Panc1 (cell line): ENCODE measurements at regions not wholly inside any gene's neighbourhood (a gene's known extent, or its start where the extent isn't known, plus 50 kb on each side); places are given as distances from the start of the nearest gene placed in this dataset.

Source experiments
- ATAC-seq: fragments of 200-7000 bp; cut with Tn5 transposase; 2 replicates; pipeline ENCODE4 v1.9.1; 2020; ENCODE audit warnings: mild to moderate bottlenecking, moderate library complexity
- BruUV-seq: library from RNA; stranded (reverse); fragments of 400-500 nt; replicated peaks from 2 replicates; lab custom pipeline; 2021; lab: Mats Ljungman, UMichigan
- CTCF ChIA-PET: fragments of 300-600 bp; sonication (Branson Sonifier 250); formaldehyde crosslinking; loops from one replicate; lab custom pipeline; 2022; ENCODE audit warnings: antibody characterized with exemption; lab: Charles Lee
- POLR2A ChIA-PET: fragments of 300-600 bp; sonication (Branson Sonifier 250); formaldehyde crosslinking; loops from one replicate; lab custom pipeline; 2022; ENCODE audit warnings: antibody characterized with exemption; lab: Charles Lee
- DNase-seq: peaks from one replicate; pipeline ENCODE4 v3.0.0-alpha.2; 2010; ENCODE audit warnings: low read depth, low spot score
- H3K27ac ChIP-seq: 2 replicates; pipeline ENCODE4 v1.5.1; 2011; ENCODE audit warnings: mild to moderate bottlenecking, low read length, inconsistent platforms
- H3K27me3 ChIP-seq: fragments of 200-500 bp; sonication (Bioruptor generic); 2 replicates; pipeline ENCODE4 v1.6.0; 2014; ENCODE audit warnings: low read length, inconsistent platforms; ENCODE audit not compliant: control insufficient read depth, insufficient read depth
- H3K36me3 ChIP-seq: fragments of 200-500 bp; sonication (Bioruptor generic); 2 replicates; pipeline ENCODE4 v1.5.1; 2014; ENCODE audit warnings: inconsistent platforms, mild to moderate bottlenecking, low read length, moderate library complexity; ENCODE audit not compliant: control insufficient read depth, insufficient read depth
- H3K4me1 ChIP-seq: 2 replicates; pipeline ENCODE4 v1.5.1; 2011; ENCODE audit warnings: inconsistent platforms, mild to moderate bottlenecking, low read length, moderate library complexity; ENCODE audit not compliant: control insufficient read depth, insufficient read depth
- H3K4me3 ChIP-seq, 2 experiments: 2 replicates each; pipeline ENCODE4 v1.5.1; 2011 to 2012; ENCODE audit warnings: low read depth in 2 of 2, low read length in 2 of 2, mild to moderate bottlenecking in 2 of 2, inconsistent platforms in 1 of 2, moderate library complexity in 1 of 2
- H3K9me3 ChIP-seq: fragments of 200-500 bp; sonication (Bioruptor generic); 2 replicates; pipeline ENCODE4 v1.5.1; 2014; ENCODE audit warnings: low read depth, mild to moderate bottlenecking, inconsistent platforms, low read length, moderate library complexity; ENCODE audit not compliant: control insufficient read depth, insufficient read depth
- CTCF ChIP-seq: fragments of 450-650 bp; IDR thresholded peaks from 2 replicates; pipeline ENCODE4 v1.5.1; 2017; ENCODE audit warnings: mild to moderate bottlenecking
- POLR2AphosphoS5 ChIP-seq: IDR thresholded peaks from 2 replicates; pipeline ENCODE4 v1.6.1; 2012; ENCODE audit warnings: mild to moderate bottlenecking, low read depth, low read length, moderate library complexity
- REST ChIP-seq, 2 experiments: IDR thresholded peaks; 2 replicates each; pipeline ENCODE4 v1.6.1; 2011 to 2012; ENCODE audit warnings: low read depth in 2 of 2, control low read depth in 1 of 2, low read length in 1 of 2, mild to moderate bottlenecking in 1 of 2, moderate library complexity in 1 of 2; ENCODE audit not compliant: insufficient read depth in 1 of 2
- SIN3A ChIP-seq: IDR thresholded peaks from 2 replicates; pipeline ENCODE4 v1.6.1; 2012; ENCODE audit warnings: low read depth, mild to moderate bottlenecking, low read length, moderate library complexity, borderline replicate concordance; ENCODE audit not compliant: insufficient read depth
- TCF7L2 ChIP-seq: IDR thresholded peaks from 2 replicates; pipeline ENCODE4 v1.6.1; 2011; ENCODE audit warnings: mild to moderate bottlenecking, low read depth, low read length, inconsistent platforms
- in situ Hi-C: cut with HindIII; loops from 2 replicates; pipeline ENCODE4 v1.10.0; 2016; ENCODE audit warnings: low sequenced_read_pairs, low pct_unique_long_range_greater_than_20kb
- intact Hi-C: fragments of 100-400 bp; cut with micrococcal nuclease; formaldehyde crosslinking; loops from one replicate; pipeline ENCODE4 v1.10.0; 2022; ENCODE audit not compliant: unreplicated experiment

- DNase-seq (no peak), ATAC-seq (no peak)
- BruUV-seq = no TSS peak
- in situ Hi-C loops = no loop called here
- ChIA-PET POLR2A (no interaction called here), CTCF (no interaction called here)
- 0 out of 2 replicates have a peak, but pooled peaks cover 3% of the 10 kb centered on the region for H3K27me3 ChIP-seq
- H3K36me3 ChIP-seq = no peaks in the 10 kb centered on the region
- H3K9me3 ChIP-seq = no peaks in the 10 kb centered on the region
- intact Hi-C loops = loop anchor here (10.0 kb wide), 1 partner anchor 97 kb away; no protein-coding TSS in a partner anchor
- H3K4me1 ChIP-seq = no peaks in the 10 kb centered on the region
- H3K4me3 ChIP-seq = no peak overlapping the region
- TF ChIP-seq REST (IDR thresholded peaks at IDR 0.05; ENCODE audit: insufficient read depth in 1 of 2, low read depth in 2 of 2, low read length in 1 of 2) = no peak
- TF ChIP-seq CTCF = no peak
- TF ChIP-seq POLR2AphosphoS5 = no peak
- no peak for TF ChIP-seq SIN3A
- TF ChIP-seq TCF7L2 = no peak
- no peak overlapping the region for H3K27ac ChIP-seq
Observed at GRCh38 chr2:56121995-56122394, 61.8 kb upstream of the CCDC85A start.

DNA sequence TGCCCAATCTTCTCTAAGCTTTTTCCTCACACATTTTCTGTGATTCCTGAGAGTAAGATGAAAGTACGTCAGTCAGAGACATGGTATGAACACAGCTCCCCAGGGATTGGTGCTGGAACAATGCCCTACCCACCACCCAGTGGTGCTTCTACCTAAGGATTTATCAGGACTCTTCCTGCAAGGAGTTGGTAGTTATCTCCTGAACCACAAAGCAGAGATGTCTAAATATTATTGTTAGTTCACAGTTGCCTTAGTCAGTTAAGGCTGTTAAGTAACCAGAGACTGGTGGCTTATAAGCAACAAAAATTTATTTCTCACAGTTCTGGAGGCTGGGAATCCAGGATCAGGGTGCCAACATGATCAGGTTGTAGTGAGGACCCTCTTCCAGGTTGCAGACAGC, 60.3 kb upstream of the CCDC85A start:
- ChIA-PET CTCF (no interaction called here), POLR2A (no interaction called here)
- intact Hi-C loops = loop anchor here (10.0 kb wide), 1 partner anchor 99 kb away; no protein-coding TSS in a partner anchor
- H3K27ac ChIP-seq = no peak overlapping the region
- BruUV-seq = no TSS peak
- TF ChIP-seq POLR2AphosphoS5 (no peak), TCF7L2 (no peak), CTCF (no peak), SIN3A (no peak), REST (IDR thresholded peaks at IDR 0.05; ENCODE audit: insufficient read depth in 1 of 2, low read depth in 2 of 2, low read length in 1 of 2) (no peak)
- H3K36me3 ChIP-seq = no peaks in the 10 kb centered on the region
- H3K9me3 ChIP-seq = no peaks in the 10 kb centered on the region
- ATAC-seq = no peak
- no peaks in the 10 kb centered on the region for H3K4me1 ChIP-seq
- DNase-seq = no peak
- 0 out of 2 replicates have a peak, but pooled peaks cover 3% of the 10 kb centered on the region for H3K27me3 ChIP-seq
- in situ Hi-C loops = no loop called here
- no peak overlapping the region for H3K4me3 ChIP-seq
